GM10266 (cell line): ENCODE measurements at regions not wholly inside any gene's neighbourhood (a gene's known extent, or its start where the extent isn't known, plus 50 kb on each side); places are given as distances from the start of the nearest gene placed in this dataset.

Source experiments
- DNase-seq: peaks from one replicate; pipeline ENCODE4 v3.0.0; 2012; ENCODE audit errors: extremely low spot score
- TF ChIP-seq, protein P1 (sequence below): IDR thresholded peaks from 2 replicates; pipeline ENCODE4 v1.5.1; 2012; ENCODE audit warnings: mild to moderate bottlenecking, low read depth; ENCODE audit not compliant: control insufficient read depth, insufficient read depth; ENCODE audit errors: missing control alignments

DNA sequence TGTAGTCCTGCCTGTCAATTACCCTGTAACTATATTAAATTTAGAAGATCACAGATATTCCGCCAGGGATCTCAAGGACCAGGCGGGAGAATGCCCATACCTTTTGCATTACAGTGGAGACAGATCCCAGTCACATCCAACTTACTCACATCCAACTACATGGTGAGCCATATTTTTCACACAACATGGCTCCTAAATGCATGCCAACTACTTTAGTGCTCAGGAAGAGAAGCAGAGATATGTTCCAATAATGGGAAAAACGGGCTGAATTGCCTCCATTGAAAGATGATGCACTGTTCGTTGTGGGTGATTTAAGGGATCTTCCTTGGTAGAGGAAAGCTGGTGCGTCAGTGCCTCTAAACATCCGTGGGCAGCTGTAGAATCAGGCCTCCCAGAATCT lies 304.5 kb downstream of the CD83 start:
- no peak for DNase-seq
- TF ChIP-seq, protein P1, sequence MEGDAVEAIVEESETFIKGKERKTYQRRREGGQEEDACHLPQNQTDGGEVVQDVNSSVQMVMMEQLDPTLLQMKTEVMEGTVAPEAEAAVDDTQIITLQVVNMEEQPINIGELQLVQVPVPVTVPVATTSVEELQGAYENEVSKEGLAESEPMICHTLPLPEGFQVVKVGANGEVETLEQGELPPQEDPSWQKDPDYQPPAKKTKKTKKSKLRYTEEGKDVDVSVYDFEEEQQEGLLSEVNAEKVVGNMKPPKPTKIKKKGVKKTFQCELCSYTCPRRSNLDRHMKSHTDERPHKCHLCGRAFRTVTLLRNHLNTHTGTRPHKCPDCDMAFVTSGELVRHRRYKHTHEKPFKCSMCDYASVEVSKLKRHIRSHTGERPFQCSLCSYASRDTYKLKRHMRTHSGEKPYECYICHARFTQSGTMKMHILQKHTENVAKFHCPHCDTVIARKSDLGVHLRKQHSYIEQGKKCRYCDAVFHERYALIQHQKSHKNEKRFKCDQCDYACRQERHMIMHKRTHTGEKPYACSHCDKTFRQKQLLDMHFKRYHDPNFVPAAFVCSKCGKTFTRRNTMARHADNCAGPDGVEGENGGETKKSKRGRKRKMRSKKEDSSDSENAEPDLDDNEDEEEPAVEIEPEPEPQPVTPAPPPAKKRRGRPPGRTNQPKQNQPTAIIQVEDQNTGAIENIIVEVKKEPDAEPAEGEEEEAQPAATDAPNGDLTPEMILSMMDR, result no peak

DNA sequence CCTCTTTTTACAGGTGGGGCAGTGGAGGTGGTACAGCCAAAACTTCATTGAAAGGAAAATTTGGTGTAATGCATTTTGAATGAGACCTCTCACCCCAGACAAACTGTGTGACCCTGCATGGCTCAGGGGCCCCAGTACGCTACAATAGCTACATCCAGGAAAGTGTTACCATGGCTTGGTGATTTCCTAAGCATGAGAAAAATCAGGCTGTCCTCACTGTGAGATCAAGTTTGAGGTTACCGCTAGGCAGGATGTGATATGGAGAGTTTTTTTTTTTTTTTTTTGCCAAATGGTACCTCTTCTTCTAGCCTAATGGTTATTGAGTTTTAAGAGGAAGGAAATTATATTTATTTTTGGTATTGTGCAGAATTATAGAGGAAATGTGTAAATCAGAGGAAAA lies 305.3 kb downstream of the CD83 start:
- no peak for DNase-seq
- TF ChIP-seq, protein P1, result no peak

DNA sequence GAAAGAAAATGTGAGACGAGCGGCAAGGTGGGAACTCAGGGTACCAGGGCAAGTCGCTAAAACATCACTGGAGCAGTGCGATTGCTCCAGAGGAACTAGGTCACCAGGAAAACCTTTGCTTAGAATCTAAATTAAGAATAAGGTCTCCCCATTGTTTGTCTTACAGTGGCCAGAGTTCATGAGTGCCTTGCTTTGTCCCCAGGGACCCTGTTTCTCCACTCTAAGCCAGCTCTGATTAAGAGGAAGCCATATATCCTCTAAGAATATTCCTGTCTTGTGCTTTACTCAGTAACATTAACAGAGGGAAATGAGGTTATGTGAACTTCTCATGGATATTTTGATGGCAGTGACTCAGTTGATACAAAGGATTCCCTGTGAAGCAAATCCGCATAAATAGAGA lies 305.8 kb downstream of the CD83 start:
- TF ChIP-seq, protein P1, result no peak
- DNase-seq, result no peak

DNA sequence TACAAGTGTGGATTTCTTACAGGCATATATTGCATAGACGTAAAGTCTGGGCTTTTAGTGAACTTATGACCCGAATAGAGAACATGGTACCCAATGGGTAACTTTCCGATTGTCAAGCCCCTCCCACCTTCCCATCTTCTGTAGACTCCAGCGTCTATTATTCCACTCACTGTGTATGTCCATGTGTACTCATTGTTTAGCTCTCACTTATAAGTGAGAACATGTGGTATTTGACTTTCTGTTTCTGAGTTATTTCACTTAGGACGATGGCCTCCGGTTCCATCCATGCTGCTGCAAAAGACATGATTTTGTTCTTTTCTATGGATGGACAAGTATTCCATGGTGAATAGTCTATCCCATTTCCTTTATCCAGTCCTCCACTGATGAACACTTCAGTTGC lies 306.4 kb downstream of the CD83 start:
- TF ChIP-seq, protein P1, result no peak
- no peak for DNase-seq

DNA sequence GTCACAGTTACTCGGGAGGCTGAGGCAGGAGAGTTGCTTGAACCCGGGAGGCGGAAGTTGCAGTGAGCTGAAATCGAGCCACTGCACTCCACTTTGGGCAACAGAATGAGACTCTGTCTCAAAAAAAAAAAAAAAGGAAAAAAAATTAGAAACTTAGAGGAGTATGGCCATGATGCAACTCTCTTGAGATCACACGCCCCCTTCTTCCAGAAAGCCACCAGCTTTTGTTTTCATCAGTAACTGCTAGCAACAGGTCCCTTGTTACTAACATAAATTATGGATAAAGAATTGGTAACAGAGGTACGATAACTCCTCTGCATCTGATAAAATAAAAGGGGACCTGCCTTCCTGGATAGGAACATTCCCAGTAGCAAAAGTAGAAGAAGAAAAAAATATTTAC lies 308.2 kb downstream of the CD83 start:
- no peak for DNase-seq
- TF ChIP-seq, protein P1, result no peak

DNA sequence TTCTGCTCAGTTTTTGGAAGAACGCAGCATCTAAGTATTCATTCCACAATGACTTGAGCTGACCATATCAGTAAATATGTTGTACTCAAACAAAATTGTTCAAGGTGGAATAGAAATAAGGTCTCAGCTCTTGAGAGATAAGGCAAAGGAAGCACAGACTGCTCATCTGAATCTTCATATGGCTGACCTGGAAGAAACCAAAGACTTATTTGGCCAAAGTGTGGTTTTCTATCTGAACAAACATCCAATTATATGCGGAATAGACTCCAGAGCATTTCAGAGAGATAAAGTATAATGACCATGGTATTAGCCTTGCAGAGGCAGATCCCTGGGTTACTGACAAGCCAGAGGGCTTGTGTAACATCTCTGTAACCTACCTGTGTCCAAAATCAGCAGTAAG lies 308.7 kb downstream of the CD83 start:
- DNase-seq, result no peak

DNA sequence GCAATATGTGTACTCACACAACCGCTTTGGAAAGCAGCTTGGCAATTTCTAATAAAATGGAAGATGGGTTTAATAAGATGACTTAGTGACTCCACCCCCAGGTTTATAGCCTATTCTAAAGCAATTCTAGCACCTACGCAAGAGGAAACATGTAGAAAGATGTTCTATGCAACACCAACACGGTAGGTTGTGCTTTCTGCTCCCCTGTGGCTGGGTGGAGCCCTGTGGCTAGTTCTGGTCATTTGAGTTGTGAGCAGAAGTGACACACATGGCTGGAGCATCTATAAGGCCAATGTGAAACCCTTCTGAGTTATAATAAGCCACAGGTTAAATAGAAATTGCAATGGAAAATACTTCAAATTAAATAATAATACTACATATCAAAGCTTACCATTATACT lies 310.7 kb downstream of the CD83 start:
- DNase-seq, result no peak
- TF ChIP-seq, protein P1, result no peak

More for the DNA sequence above, 308.7 kb downstream of the CD83 start:
- TF ChIP-seq, protein P1, result no peak
